SKM-1 treated with dmso at 0.1 percent for 144 hours (cell line): ENCODE measurements at regions not wholly inside any gene's neighbourhood (a gene's known extent, or its start where the extent isn't known, plus 50 kb on each side); places are given as distances from the start of the nearest gene placed in this dataset.
"Not testable (repeated sequence)": the region's sequence is repeated elsewhere in the genome, so short reads cannot be mapped to it uniquely, and the experiment has no call there.

Experiments used
- DNase-seq: peaks from one replicate; lab custom pipeline; 2025; ENCODE audit not compliant: unreplicated experiment; lab: John Stamatoyannopoulos, UW

DNA sequence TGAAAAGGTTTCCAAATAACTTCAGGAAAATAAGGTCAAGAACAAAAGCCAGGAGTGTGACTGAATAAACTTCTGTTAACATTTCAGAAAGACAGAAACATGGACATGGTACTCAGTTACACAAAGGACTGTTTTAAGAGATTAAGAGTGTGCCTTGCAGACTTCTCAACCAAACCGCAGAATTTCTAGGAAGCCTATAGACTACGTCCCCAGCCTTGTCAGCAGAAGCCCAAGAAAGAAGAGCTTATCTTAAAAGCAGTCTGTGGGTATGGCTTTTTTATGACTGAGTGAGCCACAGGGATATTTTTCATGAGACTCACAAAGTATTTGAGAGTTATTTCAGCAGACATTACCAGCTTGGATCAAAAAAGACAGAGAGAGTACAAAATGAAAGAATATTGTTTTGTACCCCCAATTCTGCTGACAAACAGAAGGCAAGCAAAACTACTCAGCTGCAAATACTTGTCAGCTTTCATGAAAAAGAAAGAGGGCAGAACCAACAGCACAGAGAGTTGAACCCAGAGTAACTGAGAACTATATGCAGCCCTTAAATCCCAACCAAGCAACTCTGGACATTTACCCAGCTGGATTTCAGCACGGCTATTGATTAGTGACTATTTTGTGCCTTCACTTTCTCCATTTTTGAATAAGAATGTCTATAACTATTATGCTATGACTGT is 711.0 kb upstream of the CTNND2 start:
- DNase-seq, result no peak

DNA sequence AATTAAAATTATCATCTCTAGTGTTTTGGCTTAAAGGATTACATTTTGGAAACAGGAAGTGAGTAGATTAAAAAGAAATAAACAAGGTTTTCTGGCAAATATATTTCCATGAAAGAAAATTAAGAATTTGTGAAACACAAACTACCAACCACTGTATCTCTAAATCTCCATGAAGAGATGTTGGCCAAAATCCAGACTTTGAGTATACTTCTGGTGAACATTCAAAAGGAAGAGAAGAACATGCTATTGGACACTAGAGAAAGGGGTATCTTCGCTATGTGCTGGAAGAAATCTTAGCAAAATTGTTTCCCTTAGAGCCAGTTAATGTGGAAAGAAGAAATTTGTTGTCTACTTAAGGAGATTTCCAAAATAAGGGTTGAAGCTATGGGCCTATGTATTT is 710.4 kb upstream of the CTNND2 start:
- DNase-seq, result no peak

DNA sequence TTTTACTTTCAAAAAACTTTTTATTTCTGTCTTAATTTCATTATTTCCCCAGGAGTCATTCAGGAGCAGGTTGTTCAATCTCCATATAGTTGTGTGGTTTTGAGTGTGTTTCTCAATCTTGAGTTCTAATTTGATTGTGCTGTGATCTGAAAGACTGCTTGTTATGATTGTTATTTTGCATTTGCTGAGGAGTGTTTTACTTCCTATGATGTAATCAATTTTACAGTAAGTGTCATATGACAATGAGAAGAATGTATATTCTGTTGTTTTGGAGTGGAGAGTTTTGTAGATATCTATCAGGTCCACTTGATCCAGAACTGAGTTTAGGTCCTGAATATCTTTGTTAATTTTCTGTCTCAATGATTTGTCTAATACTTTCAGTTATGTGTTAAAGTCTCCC is 706.9 kb upstream of the CTNND2 start:
- no peak for DNase-seq

DNA sequence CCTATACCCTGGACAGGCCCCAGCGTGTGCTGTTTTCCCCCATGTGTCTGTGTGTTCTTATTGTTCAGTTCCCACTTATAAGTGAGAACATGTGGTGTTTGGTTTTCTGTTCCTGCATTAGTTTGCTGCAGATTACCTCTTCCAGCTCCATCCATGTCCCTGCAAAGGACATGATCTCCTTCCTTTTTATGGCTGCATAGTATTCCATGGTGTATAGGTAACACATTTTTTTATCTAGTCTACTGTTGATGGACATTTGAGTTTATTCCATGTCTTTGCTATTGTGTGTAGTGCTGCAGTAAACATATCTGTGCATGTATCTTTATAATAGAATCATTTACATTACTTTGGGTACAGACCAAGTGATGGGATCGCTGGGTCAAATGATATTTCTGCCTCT is 703.6 kb upstream of the CTNND2 start:
- not testable (repeated sequence) for DNase-seq

DNA sequence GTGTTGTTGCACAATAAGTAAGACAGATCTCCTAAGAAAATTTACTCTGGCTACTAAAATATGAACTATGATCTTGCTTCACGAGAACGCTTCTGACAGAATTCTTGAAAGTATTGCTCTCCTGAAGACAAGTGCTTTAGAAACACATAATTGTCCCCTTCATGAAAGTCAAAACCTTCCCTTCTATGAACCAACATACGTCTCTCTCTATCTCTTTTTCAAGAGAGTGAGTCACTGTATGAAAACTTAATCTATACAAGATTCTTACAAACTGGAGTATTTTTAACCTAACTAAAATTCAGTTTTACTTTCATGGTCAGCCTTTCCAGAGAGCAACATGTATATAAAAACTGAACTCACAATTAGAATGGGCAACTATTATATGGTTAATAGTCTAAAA is 688.0 kb upstream of the CTNND2 start:
- no peak for DNase-seq

DNA sequence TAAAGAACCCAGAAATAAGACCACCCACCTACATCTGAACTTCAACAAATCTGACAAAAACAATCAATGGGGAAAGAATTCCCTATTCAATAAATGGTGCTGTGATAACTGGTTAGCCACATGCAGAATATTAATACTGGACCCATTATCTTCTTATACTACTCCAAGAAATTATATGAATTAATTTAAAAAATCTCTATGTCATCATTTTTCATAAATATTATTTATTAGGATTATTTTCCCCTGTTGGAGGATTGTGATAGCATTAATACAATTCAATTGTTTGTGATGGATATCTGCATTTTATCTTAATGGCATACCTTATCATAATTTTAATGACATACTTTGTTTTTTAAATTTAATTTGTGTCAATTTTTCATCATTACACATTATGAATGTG is 682.2 kb upstream of the CTNND2 start:
- DNase-seq, result no peak

DNA sequence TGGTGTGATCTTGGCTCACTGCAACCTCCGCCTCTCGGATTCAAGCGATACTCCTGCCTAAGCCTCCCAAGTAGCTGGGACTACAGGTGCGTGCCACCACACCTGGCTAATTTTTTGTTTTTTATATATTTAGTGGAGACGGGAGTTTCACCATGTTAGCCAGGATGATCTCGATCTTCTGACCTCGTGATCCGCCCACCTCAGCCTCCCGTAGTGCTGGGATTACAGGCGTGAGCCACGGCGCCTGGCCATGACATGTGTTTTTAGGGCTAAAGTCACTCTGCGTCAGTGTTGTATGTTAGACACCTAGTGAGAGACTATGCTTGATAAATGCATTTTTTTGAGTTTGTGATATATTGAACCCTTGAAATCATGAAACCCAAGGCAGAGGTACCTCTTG is 674.6 kb upstream of the CTNND2 start:
- DNase-seq, result not testable (repeated sequence)

DNA sequence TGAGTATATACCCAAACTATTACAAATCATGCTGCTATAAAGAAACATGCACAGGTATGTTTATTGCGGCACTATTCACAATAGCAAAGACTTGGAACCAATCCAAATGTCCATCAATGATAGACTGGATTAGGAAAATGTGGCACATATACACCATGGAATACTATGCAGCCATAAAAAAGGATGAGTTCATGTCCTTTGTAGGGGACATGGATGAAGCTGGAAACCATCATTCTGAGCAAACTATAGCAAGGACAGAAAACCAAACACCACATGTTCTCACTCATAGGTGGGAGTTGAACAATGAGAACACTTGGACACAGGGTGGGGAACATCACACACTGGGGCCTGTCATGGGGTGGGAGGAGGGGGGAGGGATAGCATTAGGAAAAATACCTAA is 672.7 kb upstream of the CTNND2 start:
- not testable (repeated sequence) for DNase-seq

DNA sequence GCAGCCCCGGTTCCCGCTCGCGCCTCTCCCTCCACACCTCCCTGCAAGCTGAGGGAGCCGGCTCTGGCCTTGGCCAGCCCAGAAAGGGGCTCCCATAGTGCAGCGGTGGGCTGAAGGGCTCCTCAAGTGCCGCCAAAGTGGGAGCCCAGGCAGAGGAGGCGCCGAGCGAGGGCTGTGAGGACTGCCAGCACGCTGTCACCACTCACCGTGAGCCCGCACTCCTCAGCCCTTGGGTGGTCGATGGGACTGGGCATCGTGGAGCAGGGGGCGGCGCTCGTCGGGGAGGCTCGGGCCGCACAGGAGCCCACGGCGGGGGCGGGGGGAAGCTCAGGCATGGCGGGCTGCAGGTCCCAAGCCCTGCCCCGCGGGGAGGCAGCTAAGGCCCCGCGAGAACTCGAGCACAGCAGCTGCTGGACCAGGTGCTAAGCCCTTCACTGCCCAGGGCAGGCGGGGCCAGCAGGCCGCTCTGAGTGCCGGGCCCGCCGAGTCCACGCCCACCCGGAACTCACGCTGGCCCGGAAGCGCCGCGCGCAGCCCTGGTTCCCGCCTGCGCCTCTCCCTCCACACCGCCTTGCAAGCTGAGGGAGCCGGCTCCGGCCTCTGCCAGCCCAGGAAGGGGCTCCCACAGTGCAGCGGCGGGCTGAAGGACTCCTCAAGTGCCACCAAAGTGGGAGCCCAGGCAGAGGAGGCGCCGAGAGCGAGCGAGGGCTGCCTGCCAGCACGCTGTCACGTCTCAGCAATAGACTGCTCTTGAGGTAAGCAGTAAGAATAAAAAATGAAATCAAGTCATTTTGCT is 670.2 kb upstream of the CTNND2 start:
- DNase-seq, result not testable (repeated sequence)

DNA sequence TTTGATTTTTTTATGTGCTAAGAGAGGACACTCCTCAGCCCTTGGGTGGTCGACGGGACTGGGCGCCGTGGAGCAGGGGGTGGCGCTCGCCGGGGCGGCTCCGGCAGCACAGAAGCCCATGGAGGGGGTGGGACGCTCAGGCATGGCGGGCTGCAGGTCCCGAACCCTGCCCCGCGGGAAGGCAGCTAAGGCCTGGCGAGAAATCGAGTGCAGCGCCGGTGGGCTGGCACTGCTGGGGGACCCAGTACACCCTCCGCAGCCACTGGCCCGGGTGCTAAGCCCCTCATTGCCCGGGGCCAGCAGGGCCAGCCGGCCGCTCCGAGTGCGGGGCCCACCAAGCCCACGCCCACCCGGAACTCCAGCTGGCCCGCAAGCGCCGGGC is 669.7 kb upstream of the CTNND2 start:
- not testable (repeated sequence) for DNase-seq

DNA sequence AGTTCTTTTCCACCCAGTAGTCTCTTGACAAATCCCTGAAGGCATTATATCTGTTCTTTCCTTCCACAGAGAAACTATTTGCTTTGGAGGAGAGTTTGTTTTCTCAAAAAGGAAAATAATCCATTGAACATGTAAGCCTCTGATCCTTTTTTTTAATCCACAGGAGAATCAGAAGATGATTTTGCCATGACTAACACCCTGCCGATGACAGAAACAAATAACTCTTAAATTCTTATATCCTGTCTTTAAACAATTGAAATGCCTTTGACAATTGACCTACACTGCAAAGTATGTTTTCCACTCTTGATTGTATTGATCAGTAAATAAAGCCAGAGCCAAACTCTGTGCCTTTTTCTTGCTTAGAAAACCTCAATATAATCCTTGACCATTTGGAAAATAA is 666.4 kb upstream of the CTNND2 start:
- DNase-seq, result no peak

DNA sequence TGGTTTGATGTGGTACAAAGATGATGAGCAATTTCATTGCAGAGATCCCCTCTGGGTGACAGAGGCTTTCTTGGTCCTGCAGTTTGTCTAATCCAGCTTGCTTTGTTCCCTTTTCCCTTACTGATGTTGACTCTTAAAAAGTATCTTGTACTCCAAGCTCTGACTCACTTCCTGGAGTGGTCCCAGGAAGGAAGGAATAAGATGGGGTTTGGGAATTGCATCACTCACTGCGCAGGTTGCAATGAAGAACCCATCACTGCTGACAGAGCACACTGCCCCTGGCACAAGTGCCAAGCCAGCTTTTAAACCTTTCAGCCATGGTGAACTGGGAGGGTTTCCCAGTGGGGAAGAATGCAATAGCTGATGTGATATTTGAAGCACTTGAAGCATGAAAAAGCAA is 662.2 kb upstream of the CTNND2 start:
- DNase-seq, result no peak

DNA sequence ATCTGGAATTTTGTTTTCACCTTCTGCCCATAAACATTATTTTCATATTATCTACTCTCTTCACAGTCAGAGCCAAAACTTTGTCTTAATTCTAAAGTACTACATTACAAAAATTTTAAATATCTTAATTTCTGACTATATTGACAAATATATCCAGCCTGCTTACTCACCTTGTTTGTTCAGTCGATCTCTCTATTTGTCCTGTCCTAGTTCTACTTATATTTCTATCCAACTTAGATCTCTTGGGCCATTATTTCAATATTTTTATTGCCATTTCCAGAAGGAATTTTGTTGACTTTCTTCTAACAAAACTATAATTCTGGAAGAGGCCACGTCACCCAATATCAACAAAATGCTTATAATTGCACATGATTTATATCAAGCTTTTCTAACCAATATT is 652.8 kb upstream of the CTNND2 start:
- DNase-seq, result no peak

DNA sequence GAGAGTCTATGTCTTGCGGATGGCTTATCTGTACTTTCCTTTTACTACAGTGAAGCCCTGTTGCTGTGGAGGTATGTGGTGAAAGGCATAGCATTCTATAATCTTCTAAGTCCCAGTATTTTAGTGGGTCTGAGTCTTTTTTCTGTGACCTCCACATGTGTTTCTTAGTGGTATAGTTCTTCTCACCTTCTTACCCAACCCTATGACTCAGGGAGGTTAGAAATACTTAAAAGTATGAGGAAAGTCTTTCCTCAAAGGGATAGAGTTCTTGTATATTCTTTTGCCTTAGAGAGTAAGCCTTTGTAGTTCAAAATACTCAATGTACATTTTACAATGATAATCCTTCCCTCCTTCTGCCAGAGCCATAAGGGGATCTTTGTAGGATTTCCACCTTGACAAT is 621.9 kb upstream of the CTNND2 start:
- DNase-seq, result no peak

DNA sequence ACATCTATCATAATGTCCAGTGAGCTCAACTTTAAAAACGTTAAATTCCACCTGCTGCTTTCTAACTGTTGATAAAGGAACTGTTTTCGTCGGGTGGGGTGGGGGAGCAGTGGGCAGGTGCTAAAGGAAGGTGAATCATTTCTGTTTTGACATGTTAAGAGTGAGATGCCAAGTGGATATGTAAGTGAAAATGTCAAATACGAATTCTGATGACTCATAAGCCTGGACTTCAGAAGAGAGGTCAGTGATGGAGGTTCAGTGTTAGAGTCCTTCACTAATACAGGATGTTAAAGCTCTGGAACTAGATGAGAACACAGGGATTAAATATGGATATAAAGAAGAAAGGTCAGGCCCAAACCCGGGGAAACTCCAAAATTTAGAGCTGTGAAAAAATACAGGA is 617.9 kb upstream of the CTNND2 start:
- no peak for DNase-seq

DNA sequence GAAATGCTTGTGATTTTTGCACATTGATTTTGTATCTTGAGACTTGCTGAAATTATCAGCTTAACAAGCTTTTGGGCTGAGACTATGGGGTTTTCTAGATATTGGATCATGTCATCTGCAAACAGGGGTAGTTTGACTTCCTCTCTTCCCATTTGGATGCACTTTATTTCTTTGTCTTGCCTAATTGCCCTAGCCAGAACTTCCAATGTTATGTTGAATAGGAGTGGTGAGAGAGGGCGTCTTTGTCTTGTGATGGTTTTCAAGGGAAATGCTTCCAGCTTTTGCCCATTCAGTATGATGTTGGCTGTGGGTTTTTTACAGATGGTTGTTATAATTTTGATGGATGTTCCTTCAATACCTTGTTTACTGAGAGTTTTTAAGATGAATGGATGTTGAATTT is 600.7 kb upstream of the CTNND2 start:
- DNase-seq, result not testable (repeated sequence)

DNA sequence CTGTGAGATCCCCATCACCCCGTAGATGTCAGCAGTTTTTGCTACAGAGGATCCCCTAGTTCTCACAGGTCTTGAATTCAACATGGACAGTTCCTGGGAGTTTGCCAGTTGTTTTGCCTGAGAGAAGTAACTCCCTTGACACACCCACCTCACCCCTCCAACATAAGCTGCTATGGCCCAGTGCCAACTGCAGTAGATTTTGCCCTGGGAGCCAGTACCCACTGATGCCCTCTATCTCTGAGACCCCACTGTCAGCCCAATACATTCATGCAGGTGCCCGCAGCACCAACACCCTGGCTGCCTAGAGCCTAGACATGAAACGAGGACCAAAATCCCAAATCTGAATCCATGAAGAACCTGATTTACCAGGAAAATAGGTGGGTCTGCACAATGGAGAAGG is 583.9 kb upstream of the CTNND2 start:
- no peak for DNase-seq

DNA sequence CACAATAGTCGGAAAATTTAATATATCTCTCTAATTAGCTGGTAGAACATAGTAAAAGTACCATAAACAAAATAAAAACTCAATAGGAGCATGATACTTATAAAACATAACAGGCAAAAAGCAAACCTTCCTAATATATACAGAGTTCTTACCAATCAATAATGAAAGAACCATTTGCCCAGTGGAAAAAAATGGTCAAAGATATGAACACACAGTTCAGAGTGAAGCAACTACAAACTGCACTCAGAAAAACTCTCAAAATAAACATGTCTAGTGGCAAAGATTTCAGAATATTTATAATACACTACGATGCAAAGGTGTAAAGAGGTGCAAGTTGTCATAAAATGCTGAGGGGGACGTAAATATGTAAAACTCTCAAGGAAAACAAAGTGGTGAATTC is 576.2 kb upstream of the CTNND2 start:
- DNase-seq, result no peak

DNA sequence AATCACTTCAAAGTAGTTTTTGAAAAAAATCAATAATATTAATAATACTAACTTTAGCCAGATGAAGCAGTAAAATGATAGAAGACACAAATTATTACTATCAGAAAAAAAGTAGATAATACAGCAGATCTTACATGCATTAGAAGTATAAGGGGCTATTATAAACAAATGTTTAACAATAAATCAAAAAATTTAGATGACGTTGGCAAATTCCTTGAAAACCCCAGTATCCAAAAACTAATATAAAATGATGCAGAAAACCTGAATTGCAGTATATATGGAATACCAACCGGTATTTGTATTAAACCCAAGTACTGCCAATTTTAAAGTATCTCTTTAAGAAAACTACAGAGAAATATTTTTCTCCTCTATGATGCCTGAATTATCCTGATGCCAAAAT is 573.3 kb upstream of the CTNND2 start:
- no peak for DNase-seq

DNA sequence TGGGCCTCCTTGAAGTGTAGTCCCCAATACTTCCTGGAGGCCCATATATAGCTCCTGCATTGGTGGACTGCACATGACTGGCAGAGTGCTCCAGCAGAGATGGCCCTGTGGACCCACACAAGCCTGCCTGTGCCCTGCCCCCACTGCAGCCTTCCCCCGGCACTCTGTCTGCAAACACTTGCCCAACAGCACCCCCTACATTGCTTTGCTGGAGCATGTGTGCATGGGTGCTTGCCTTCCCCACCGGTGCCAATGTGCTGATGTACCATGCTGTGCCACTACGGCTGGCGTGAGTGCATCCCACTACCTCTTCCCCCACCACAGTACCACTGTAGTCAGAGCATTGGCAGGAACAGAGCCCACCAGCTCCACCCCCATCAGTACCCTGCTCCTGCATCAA is 563.6 kb upstream of the CTNND2 start:
- DNase-seq, result no peak

DNA sequence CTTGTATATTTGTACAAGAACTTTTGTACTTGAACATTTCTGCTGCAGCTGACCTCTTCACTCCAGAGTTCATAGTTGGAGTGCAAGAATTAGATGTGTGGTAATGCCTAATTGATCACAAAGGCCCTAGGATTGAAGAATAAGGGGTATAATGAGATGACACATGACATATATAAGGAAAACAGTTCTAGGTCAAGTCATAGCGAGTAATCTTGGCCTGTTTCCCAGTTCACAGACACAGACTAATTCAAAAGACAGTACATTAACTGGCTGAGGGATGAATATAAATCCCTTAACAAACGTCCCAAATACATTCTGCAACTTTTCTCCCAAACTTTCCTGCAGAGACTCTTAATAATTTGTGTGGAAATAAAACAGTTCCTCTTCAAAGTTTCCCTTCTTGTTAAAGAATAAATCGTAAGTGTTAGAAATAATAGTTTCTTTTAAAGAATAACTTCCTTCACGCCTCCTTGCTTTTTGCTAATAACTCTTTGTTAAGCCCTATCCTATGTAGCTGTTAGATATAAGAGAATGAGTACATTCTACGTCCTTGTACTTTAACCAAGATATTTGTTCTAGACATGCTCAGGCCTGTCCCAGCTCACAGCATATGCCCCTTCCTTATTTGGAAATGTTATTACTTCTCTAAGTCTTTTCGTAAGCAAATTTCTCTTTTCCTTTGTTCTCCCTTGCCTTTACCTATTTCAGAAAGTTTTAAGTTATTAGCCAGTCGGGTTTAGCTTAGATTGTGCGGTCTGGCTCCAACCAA is 556.4 kb upstream of the CTNND2 start:
- no peak for DNase-seq

DNA sequence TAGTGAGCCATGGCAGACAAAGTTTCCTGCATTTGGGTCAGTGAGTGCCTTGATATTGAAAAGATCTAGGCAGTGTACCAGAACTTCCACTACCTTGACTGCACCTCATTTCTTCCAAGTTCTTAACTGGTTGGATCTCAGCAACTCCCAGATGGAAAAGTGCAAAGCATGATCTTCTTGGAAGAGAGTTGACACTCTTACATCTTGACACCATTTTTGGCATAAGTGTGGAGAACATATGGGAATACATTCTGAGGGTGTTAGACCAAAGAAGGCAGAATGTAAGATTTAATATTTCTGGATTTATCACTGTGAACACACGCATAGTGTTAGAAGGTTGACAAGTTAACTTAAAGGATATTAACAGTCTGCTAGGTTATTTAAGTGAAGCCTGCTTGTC is 555.1 kb upstream of the CTNND2 start:
- no peak for DNase-seq
